ENCODE measurements at regions not wholly inside any gene's neighbourhood (a gene's known extent, or its start where the extent isn't known, plus 50 kb on each side); places are given as distances from the start of the nearest gene placed in this dataset.

DNA sequence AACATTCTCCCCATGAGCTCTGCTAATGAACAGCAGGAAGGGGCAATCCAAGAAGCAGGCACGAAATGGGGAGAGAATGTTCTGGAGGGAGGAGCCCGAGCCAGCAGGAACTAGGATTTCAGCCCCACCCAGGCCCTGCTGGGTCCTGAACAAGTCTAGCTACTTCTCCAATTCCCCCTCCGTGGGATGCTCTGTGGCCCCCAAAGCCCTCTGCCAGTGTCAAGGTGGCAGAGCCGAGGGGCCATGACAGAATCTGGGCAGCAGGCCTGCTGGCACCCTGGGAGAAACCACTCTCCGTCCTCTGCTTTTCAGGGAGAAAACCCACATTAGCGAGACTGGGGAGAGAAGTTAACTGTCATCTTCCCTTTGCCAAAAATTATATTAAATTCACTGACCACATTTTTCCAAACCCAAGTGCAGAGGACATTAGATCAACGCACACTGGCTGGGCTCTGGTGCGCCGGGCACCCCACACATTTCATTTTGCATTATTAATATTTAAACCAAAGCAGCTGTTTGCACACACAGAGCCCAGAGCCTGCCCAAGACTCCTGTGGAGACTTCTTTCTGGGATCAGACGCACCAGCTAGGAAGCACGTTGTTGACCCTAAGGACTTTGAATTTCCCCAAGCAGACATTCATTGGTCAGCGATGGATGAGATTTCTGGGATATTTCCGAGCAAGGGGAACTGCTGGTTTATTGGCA lies 80.2 kb upstream of the PKDCC start:
- DNase-seq: no peak

DNA sequence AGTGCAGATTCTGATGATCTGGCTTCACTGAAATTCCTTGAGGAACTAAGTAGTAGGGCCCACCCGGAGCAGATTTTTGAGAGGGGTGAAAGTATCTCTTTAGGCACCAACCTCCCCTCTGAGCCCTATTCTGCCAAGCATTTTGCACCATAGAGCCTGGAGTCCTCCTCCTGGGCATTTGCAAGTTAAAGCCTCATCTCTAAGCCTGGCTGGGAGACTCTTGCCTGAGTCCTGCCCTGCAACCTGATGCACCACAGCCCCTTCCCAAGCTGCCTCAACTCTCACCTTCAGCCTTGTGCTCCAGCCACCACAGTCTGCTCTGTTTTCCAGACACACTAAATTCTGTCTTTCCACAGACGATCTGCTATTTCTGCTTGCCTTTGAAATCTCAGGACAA lies 79.6 kb upstream of the PKDCC start:
- no peak for DNase-seq

DNA sequence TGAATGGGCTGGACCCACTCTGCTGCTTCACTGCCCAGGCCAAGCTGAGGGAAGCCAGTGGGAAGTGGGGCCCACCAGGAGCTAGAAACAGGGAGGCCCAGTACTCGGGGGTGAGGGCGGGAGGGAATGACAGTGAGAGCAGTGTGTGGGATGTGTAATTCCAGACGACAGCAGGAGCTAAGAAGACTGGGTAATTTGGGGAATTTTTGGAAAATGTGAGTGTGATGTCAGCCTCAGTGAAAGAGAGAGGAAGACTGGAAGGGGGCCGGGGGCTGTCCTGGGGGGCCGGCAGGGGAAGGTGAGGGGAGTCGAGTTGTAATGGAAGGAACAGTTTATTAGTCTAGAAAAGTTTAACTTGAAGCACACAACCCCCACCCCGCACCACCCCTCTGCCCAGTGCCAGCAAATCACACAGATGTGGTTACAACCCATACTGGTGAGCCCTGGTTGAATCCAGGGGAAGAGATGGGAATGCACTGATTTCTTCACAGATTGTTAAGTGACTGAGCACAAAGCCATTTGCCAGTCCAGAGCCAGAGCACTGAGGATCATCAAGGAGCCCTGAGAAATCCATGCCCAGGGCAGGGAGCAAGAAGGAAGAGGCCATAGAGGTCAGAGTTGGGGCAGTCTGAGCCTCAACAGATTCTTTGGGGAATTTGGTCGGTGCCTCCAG lies 76.7 kb upstream of the PKDCC start:
- no peak for DNase-seq

DNA sequence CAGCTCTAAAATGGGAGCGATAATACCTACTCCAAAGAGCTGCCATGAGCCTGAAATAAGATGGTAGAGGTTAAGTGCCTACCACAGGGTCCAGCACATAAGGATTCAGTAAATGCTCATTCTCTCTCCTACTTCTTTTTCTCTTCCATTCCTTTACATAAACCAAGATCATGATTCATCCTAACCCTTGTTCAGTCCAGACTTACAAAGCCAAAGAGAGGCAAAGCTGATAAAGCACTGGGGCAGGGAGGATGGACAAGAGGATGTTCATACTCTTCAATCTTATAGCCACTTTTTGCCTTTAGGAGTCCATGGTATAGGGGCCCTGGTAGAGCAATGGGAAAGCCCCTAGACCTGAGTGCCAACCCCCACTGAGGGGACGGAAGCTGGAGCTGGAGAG lies 75.6 kb upstream of the PKDCC start:
- no peak for DNase-seq

DNA sequence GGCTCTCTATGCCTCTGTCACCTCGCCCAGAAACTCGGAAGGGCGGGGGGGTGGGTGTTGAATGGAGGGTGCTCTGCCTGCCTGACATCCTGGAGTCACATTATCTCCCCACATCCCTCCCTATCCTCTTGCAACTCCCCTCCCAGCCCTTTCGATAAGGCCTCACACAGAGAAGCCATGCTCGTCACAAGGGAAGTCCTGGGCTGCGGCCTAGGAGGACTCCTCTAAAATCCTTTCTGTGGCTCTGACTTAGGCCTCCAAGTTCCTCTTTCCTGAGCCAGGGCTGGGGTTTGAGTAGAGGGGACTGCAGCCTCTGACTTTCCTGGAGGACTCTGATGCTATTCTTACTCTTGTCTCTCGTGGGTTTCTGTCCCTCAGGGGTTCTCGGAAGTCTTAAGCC lies 75.0 kb upstream of the PKDCC start:
- DNase-seq: no peak

DNA sequence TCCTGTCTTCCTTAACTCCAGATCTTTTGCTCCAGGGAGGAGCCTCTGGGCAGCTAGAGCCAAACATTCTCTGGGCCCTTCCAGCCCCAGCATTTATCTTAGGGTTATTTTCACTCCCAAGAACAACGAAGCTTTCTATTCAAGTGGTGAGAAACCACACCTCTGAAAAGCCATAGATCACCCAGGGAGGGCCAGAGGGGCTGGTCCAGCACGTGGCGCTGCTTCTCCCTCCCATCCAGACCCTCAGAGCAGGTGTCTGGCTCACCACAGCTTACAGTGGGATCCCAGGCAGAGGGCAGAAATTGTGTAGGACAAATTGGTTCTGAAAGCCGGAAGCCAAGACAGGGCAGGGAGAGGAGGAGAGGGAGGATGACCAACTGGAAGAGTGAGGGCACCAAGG lies 74.0 kb upstream of the PKDCC start:
- no peak for DNase-seq

DNA sequence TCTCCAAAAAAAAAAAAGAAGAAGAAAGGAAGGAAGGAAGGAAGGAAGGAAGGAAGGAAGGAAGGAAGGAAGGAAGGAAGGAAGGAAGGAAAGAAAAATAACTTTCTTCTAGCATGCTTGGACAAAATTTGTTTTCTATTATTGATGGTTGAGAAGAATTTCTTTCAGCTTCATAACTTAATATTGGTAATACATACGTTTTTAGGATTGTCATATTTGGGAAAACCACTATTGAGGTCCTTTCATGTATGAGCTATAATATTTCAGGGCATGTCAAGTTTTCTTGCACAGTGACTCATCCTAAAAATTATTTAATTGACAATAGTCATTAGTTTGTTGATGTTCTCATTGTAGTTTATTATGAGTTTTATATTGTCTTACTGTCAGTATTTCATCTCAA lies 66.4 kb upstream of the PKDCC start:
- DNase-seq: no peak

DNA sequence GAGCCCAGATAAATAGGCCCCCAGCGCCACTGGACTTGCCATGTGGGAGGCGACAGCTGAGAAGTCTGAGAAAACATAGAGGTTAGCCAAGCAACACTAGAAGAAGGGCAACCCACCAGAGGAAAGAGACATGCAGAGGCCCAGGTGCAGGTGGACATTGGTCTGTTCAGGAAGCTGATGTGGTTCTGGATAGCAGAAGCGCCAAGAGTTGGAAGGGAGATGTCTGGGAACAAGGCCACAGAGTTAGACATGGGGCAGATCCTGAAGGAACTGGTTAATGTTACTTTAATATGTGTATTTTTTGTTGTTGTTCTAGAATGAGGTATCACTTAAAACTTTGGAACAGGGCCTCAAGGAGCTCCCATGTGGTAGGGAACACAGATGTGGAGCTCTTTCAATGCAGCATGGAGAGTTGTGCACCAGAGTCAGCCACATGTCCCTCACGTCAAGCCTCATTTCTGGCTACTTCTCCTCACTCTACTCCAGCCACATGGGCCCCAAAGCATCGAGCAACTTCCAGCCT lies 62.2 kb upstream of the PKDCC start:
- DNase-seq: no peak

DNA sequence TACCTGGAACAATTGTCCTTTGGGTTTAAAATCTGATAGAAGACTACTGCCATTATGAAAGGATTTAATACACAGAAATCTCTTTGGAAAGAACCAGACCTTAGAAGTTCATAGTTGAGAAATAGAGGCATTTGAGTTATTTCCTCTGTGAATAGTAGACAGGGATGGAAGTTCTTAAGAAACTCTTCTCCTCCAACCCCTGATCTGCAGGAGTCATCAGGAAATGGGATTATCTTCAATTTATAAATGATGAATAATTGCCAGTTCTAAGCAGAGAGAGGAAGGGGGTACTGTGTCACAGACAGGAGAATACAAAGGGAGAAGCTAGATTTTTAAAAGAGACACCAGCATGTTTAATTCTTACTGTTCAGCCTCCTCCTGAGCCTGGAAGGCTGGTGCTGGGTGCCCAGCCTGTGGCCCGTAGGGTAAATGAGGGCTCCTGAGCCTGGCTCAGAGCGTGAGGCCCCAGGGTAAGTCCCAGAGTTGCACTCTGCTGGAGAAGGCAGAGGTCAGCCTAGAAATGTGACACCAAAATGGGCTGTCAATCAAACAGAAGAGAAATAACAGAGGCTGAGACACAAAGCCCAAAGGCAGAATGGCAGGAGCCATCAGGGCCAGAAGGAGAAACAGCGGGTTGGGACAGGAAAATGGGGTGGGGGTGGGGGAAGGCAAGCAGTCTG lies 58.2 kb upstream of the PKDCC start:
- no peak for DNase-seq

DNA sequence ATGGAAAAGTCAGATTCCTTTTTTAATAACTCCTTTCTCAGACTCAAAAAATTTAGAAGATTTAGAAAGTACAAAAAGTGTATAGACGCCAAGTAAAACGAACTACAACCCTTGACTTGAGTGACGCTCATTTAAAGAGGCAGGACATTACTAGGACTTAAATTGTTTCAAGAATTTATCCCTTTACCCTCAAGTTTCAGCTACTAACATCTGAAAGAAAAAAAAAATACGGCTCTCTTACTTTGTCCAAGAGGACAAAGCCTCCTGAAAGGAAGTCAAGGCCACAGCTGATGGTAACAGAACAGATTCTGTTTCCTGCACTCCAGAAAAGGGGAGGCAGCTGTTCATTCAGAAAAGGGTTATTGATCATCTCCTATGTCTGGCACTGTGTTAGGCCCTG lies 57.6 kb upstream of the PKDCC start:
- no peak for DNase-seq

DNA sequence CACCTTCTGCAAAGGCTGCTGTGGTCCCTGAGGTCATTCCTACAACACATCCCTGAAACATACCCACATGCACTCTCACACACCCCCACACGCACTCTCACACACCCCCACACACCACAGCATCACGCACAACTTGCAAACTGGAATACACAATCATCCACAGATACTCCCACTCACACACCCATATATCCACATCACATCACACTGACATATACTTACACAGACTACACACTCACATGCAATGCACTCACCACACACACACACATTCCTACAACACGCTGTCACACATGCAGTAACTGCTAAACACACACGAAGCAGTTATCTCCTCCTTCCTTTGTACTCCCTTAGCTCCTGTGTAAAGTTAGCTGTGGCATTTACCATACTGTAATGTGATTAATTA lies 57.1 kb upstream of the PKDCC start:
- no peak for DNase-seq

DNA sequence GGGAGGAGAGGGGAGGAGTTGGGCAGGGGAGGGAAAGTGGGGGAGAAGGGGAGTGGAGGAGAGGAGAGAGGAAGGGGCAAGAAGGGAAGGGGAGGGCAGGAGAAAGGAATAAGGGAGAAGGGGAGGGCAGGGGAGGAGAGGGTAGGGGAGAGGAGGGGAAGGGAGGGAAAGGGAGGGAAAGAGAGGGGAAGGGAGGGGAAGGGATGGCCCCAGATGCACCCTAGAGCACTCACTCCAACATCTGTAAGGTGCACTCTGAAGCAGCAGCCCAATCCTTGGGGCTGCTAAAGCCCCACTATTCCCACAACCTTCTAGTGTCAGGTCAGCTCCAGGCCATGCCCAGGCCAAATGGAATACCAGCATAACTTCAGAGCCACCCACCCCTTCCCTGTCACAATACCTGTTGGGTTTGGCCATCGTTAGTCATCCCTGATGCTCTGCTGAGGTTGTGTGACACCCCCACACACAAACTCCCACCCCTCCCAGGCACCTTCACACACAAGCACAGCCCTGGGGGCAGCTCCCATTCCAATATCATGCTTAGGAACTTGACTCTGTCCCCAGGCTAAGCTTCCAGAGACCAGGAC lies 55.7 kb upstream of the PKDCC start:
- no peak for DNase-seq

DNA sequence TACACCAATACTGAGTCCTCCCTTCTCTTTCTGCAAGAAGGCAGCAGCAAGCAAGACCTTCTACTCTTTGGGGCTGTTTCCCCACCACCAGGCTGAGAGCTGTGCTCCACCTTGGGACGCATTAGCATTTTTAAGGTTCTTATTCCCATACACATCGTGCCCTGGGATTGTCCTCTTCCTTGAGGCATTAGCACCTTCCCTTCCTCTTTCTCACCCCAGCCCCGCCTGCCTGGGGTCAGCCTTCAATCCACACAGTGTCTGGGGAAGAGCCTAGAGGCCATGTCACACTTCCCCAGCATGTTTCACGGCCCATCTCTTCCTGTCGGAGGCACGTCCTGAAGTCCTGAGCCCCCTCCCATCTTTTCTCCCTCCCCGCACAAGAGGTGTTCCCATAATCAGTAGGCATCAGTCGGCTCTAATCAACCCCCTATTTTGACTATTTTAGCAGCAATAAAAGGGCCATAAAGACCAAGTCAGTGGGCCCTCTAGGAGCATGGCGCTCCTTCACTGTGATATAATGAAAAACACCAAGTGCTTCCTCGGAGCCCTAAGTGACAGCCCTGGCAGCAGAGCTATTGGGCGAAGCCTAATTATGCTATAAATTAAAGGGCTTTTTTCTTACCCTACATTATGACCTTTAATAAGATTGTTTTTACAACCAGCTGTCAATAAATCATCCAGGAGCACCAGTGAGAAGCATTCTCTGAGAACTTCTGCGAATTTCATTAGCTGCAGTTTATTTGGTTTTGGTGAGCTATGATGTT lies 55.0 kb upstream of the PKDCC start:
- no peak for DNase-seq

DNA sequence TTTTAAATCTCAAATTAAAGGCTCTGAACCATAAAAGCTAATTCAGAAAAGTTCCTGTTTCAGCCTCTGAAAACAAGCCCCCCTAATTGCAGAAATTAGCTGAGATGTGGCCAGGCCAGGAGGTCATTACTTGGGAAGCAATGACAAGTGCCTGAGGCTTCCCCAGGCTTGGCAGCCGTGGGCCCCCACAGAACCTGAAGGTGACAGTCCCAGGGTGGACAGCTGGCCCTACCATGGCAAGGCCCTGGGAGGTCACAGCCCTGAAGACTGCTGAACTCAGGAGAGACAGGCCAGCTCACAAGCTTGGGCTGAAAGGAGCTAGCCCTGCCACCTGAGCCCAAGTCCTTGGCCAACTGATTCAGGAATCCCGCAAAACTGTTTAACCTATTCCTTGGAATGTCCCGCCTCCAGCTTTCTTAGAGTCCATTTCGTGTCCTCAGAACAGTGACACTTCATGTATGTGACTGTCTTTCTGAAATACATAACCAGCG lies 54.3 kb upstream of the PKDCC start:
- no peak for DNase-seq

DNA sequence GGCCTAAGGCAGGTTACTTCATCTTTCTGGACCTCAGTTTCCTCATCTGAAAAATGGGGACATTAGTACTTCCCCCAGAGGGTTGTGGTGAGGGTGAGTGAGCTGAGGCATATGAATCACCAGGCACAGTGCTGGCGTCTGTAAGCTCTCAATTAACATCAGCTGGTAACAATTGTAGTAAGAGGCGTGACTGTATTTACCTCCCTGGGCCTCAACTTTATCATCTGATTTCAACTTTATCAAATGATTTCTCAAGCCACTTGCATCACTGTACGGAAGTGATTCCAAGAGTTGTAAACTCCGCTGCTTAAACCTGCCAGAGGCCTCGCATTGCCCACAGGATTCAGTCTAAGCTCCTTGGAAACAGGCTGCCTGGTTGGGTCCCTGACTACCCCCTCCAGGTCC lies 53.6 kb upstream of the PKDCC start:
- no peak for DNase-seq

DNA sequence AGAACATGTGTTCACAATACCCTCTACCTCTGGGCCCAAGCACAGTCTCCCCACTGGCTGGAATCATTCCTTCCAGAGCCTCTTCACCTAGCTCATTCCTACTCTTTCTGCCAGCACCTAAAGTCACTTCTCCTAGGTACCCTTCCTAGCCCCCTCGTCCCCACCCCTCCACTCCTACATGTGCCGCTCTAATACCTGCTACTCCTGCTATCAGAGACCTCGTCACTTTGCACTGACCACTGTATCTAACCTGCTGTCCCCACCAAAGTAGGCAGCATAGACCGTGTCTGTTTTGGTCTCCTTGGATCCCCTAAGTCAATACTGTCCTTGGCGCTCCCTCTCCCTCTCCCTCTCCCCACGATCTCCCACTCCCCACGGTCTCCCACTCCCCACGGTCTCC lies 53.2 kb upstream of the PKDCC start:
- DNase-seq: no peak

DNA sequence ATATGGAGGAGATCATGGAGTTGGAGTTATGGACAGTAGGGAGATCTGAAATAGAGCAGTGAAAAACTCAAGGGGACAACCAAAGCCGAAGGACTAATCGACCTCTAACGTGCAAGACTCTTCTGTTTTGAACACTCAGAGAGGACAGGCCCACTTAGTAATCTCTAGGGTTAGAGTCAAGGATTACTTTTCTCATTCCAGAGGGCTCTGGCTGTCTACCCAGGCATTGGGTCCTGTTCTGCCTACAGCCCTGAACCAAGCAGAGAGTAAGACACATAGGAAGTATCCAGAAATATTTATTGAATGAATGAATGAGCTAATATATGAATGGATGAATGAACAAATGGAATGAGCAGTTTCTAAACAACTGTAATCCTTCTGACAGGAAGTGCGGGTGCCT lies 50.3 kb upstream of the PKDCC start:
- no peak for DNase-seq

Data from CD4-positive, alpha-beta T cell treated with Interleukin-17A for 4 hours (primary cell).